Activated CD4-positive, alpha-beta T cell treated with anti-CD3 and anti-CD28 coated beads, Interleukin-10, Interleukin-2, amounts not matched to agents 100 ng/mL and 50 ng/mL, durations not matched to agents 16 hours and 8 hours (primary cell): ENCODE measurements at regions not wholly inside any gene's neighbourhood (a gene's known extent, or its start where the extent isn't known, plus 50 kb on each side); places are given as distances from the start of the nearest gene placed in this dataset.
"Not testable (repeated sequence)": the region's sequence is repeated elsewhere in the genome, so short reads cannot be mapped to it uniquely, and the experiment has no call there.

Experiments
- DNase-seq: peaks from one replicate; pipeline ENCODE4 v3.0.0-alpha.2; 2020

GRCh38 chr5:53369681-53370080, 110.7 kb upstream of the FST start:
- no peak for DNase-seq

GRCh38 chr5:53373451-53374158, 106.8 kb upstream of the FST start:
- DNase-seq: no peak

GRCh38 chr5:53376853-53377252, 103.6 kb upstream of the FST start:
- no peak for DNase-seq

GRCh38 chr5:53378190-53378589, 102.2 kb upstream of the FST start:
- no peak for DNase-seq

GRCh38 chr5:53378590-53379247, 101.7 kb upstream of the FST start:
- DNase-seq: no peak

- no peak for DNase-seq
Observed at GRCh38 chr5:53386341-53386740, 94.1 kb upstream of the FST start.

- DNase-seq: no peak
Observed at GRCh38 chr5:53389093-53389492, 91.3 kb upstream of the FST start.

- DNase-seq: no peak
Observed at GRCh38 chr5:53392073-53392472, 88.4 kb upstream of the FST start.

- DNase-seq: no peak
Observed at GRCh38 chr5:53394808-53395207, 85.6 kb upstream of the FST start.

GRCh38 chr5:53397141-53397757, 83.2 kb upstream of the FST start:
- no peak for DNase-seq

GRCh38 chr5:53397845-53398244, 82.6 kb upstream of the FST start:
- DNase-seq: no peak

GRCh38 chr5:53399926-53400697, 80.3 kb upstream of the FST start:
- DNase-seq: no peak

GRCh38 chr5:53403291-53403690, 77.1 kb upstream of the FST start:
- no peak for DNase-seq

- no peak for DNase-seq
Observed at GRCh38 chr5:53403758-53404157, 76.7 kb upstream of the FST start.

- no peak for DNase-seq
Observed at GRCh38 chr5:53405396-53405795, 75.0 kb upstream of the FST start.

GRCh38 chr5:53406630-53407316, 73.7 kb upstream of the FST start:
- DNase-seq: no peak

- no peak for DNase-seq
Observed at GRCh38 chr5:53407373-53407772, 73.1 kb upstream of the FST start.

GRCh38 chr5:53411388-53411787, 69.0 kb upstream of the FST start:
- no peak for DNase-seq

GRCh38 chr5:53412499-53412898, 67.9 kb upstream of the FST start:
- DNase-seq: not testable (repeated sequence)

GRCh38 chr5:53416144-53416738, 64.2 kb upstream of the FST start:
- peak; percentile 24 for DNase-seq

GRCh38 chr5:53418409-53418808, 62.0 kb upstream of the FST start:
- DNase-seq: no peak

GRCh38 chr5:53418826-53419658, 61.4 kb upstream of the FST start:
- no peak for DNase-seq
